HCT116 (cell line): ENCODE measurements at regions not wholly inside any gene's neighbourhood (a gene's known extent, or its start where the extent isn't known, plus 50 kb on each side); places are given as distances from the start of the nearest gene placed in this dataset.

Experiments
- CTCF ChIP-seq, 3 experiments: fragments of 200-600 bp in 1 of 3; sonication (generic) in 1 of 3; IDR thresholded peaks in 2 of 3; conservative IDR thresholded peaks in 1 of 3; 2 replicates each; pipeline ENCODE4 v1.5.1; 2012 to 2017; ENCODE audit warnings: low read depth in 2 of 3, low read length in 2 of 3, antibody characterized with exemption in 1 of 3, borderline replicate concordance in 1 of 3, control low read depth in 1 of 3, mild to moderate bottlenecking in 1 of 3, mixed read lengths in 1 of 3, mixed run types in 1 of 3, moderate library complexity in 1 of 3; ENCODE audit not compliant: insufficient read depth in 1 of 3
- JUND ChIP-seq: IDR thresholded peaks from 2 replicates; pipeline ENCODE4 v1.6.1; 2012
- MAX ChIP-seq: IDR thresholded peaks from 2 replicates; pipeline ENCODE4 v1.6.1; 2012
- POLR2AphosphoS5 ChIP-seq: IDR thresholded peaks from 2 replicates; pipeline ENCODE4 v1.6.1; 2011; ENCODE audit warnings: mild to moderate bottlenecking, low read depth, low read length, moderate library complexity
- REST ChIP-seq: IDR thresholded peaks from 2 replicates; pipeline ENCODE4 v1.6.1; 2012; ENCODE audit warnings: low read depth
- YY1 ChIP-seq: IDR thresholded peaks from 2 replicates; pipeline ENCODE4 v1.6.1; 2011; ENCODE audit warnings: low read length, low read depth, moderate library complexity, mild to moderate bottlenecking; ENCODE audit not compliant: insufficient replicate concordance; ENCODE audit errors: extremely low read depth

- TF ChIP-seq MAX, result no peak
- TF ChIP-seq YY1, result no peak
- TF ChIP-seq REST, result no peak
- no peak for TF ChIP-seq JUND
- TF ChIP-seq POLR2AphosphoS5, result no peak
- TF ChIP-seq CTCF (IDR thresholded peaks at IDR 0.05 in 2 of 3, conservative IDR thresholded peaks at IDR 0.05 in 1 of 3; ENCODE audit: borderline replicate concordance in 1 of 3, insufficient read depth in 1 of 3, low read depth in 2 of 3, low read length in 2 of 3), result no peak
Observed at GRCh38 chr10:33416691-33417090, 82.2 kb upstream of the NRP1 start.
